Aorta (tissue), 5 donors: ENCODE measurements at regions not wholly inside any gene's neighbourhood (a gene's known extent, or its start where the extent isn't known, plus 50 kb on each side); places are given as distances from the start of the nearest gene placed in this dataset.

ENCODE experiments used
- ATAC-seq: fragments of 200-7000 bp; cut with Tn5 transposase; one replicate; pipeline ENCODE4 v1.9.1; 2022; ENCODE audit warnings: moderate library complexity; ENCODE audit not compliant: low FRiP score
- DNase-seq, 2 donors: peaks; one replicate each; pipeline ENCODE4 v3.0.0-alpha.2; 2020
- H3K27ac ChIP-seq, 2 donors: one replicate each; pipeline ENCODE4 v1.5.1; 2013; ENCODE audit warnings: low read length in 2 of 2, mild to moderate bottlenecking in 2 of 2, moderate library complexity in 2 of 2, control low read depth in 1 of 2, inconsistent platforms in 1 of 2, low read depth in 1 of 2
- H3K27me3 ChIP-seq, 2 donors: one replicate each; pipeline ENCODE4 v1.6.1; 2013; ENCODE audit warnings: control low read depth in 1 of 2, low read length in 1 of 2, mild to moderate bottlenecking in 1 of 2, moderate library complexity in 1 of 2; ENCODE audit not compliant: insufficient read depth in 2 of 2, control insufficient read depth in 1 of 2
- H3K36me3 ChIP-seq, 2 donors: one replicate each; pipeline ENCODE4 v1.6.1; 2013; ENCODE audit warnings: control low read depth in 1 of 2, low read length in 1 of 2, mild to moderate bottlenecking in 1 of 2; ENCODE audit not compliant: insufficient read depth in 2 of 2, control insufficient read depth in 1 of 2
- H3K4me1 ChIP-seq, 2 donors: one replicate each; pipeline ENCODE4 v1.6.1; 2013; ENCODE audit warnings: low read length in 2 of 2, control low read depth in 1 of 2, mild to moderate bottlenecking in 1 of 2, moderate library complexity in 1 of 2; ENCODE audit not compliant: insufficient read depth in 2 of 2, control insufficient read depth in 1 of 2
- H3K4me3 ChIP-seq, 2 donors: one replicate each; pipeline ENCODE4 v1.5.1; 2013; ENCODE audit warnings: low read length in 2 of 2, control low read depth in 1 of 2, mild to moderate bottlenecking in 1 of 2
- H3K9me3 ChIP-seq: one replicate; pipeline ENCODE4 v1.6.1; 2013; ENCODE audit warnings: mild to moderate bottlenecking, low read length; ENCODE audit not compliant: control insufficient read depth
- WGBS, 2 donors: extraction: QIAGEN DNeasy Blood & Tissue Kit; methylation state at CpG; one replicate each; pipeline ENCODE4 v1.1.7; 2013; 5-methylcytosine and 5-hydroxymethylcytosine counted together
- intact Hi-C, 2 donors: fragments of 100-400 bp; cut with DNase I; formaldehyde crosslinking; loops; one replicate each; pipeline versions ENCODE4 v1.14.2 to v1.15.0; 2022
- donor health status: healthy with polysubstance abuse.
- donor health status: Bipolar disorder and iron deficiency.
- donor health status: DM: no; HTN: no; CAD: no.
- donor health status: DM: no; HTN: no; CAD: no.
- donor health status: DM: yes; HTN: yes; CAD: no.

GRCh38 chr2:123036300-123036699 is 988.8 kb upstream of the CNTNAP5 start:
- Histone ChIP-seq H3K27ac (no peak overlapping the region), H3K4me3 (no peak overlapping the region), H3K4me1 (no peaks in the 10 kb centered on the region), H3K27me3 (no peaks in the 10 kb centered on the region), H3K9me3 (peaks cover 4% of the 10 kb centered on the region), H3K36me3 (no peaks in the 10 kb centered on the region)
- DNase-seq = no peak
- no peak for ATAC-seq
- intact Hi-C loops = no loop called here

DNA sequence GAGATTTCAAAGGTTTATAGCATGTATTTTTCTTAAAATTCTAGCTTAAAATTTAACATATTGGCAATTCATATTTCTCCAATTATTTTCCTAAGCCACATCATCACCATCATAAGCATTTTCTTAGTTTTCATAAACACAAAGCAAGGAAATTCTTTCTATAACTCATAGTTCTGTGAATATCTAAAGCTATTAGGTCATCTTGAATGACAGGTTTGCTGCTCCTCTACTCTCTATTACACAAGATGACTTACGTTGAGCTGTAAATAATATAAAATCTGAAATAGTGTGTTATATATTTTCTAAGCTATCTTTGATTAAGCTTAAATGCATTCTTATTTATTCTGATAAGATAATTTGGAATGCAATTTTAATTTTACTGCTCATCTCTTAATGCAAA is 984.6 kb upstream of the CNTNAP5 start:
- ATAC-seq (no peak), DNase-seq (no peak)
- H3K27ac ChIP-seq = no peak overlapping the region
- no peaks in the 10 kb centered on the region for H3K36me3 ChIP-seq
- WGBS, 2 donors = 65 to 74% methylated on average over 1 of the region's 1 CpG
- H3K4me3 ChIP-seq = no peak overlapping the region
- intact Hi-C loops = no loop called here
- no peaks in the 10 kb centered on the region for H3K27me3 ChIP-seq
- no peaks in the 10 kb centered on the region for H3K4me1 ChIP-seq
- peaks cover 4% of the 10 kb centered on the region for H3K9me3 ChIP-seq

- intact Hi-C loops = no loop called here
- 87 to 100% methylated on average over 1 of the region's 1 CpG for WGBS, 2 donors
- Histone ChIP-seq H3K27me3 (no peaks in the 10 kb centered on the region), H3K4me1 (no peaks in the 10 kb centered on the region), H3K27ac (no peak overlapping the region), H3K36me3 (no peaks in the 10 kb centered on the region), H3K9me3 (no peaks in the 10 kb centered on the region), H3K4me3 (no peak overlapping the region)
- ATAC-seq (no peak), DNase-seq (no peak)
These were observed 981.6 kb upstream of the CNTNAP5 start for GRCh38 chr2:123043458-123043857.

- intact Hi-C loops = no loop called here
- H3K27ac ChIP-seq = no peak overlapping the region
- ATAC-seq (no peak), DNase-seq (no peak)
- H3K4me3 ChIP-seq = no peak overlapping the region
- H3K36me3 ChIP-seq = no peaks in the 10 kb centered on the region
- H3K27me3 ChIP-seq = no peaks in the 10 kb centered on the region
- 25 to 26% methylated on average over 3 of the region's 3 CpGs for WGBS, 2 donors
- H3K4me1 ChIP-seq = no peaks in the 10 kb centered on the region
- H3K9me3 ChIP-seq = no peaks in the 10 kb centered on the region
These were observed 979.4 kb upstream of the CNTNAP5 start for GRCh38 chr2:123045713-123046112.

GRCh38 chr2:123047186-123047585 is 977.9 kb upstream of the CNTNAP5 start:
- DNase-seq (no peak), ATAC-seq (no peak)
- Histone ChIP-seq H3K27ac (no peak overlapping the region), H3K36me3 (no peaks in the 10 kb centered on the region), H3K4me1 (no peaks in the 10 kb centered on the region), H3K4me3 (no peak overlapping the region), H3K9me3 (no peaks in the 10 kb centered on the region), H3K27me3 (no peaks in the 10 kb centered on the region)
- intact Hi-C loops = no loop called here

DNA sequence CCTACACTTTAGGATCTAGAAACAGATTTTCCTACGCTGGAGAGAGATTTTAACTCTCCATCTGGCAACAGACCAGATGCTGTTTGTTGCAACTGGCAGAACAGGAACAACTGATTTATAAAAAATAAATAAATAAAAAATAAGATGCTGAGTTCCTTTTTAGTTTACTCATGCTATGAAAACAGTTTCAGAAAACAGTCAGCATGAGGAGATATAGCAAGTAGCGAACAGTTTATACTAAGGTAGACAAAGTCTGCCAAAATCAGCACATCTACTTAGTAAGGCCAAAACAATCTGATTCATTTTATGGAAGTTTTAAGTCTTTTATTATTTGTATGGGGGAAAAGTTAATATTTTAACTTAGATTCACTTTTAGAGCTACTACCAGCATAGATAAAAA is 974.0 kb upstream of the CNTNAP5 start:
- 36 to 38% methylated on average over 2 of the region's 2 CpGs for WGBS, 2 donors
- intact Hi-C loops = no loop called here
- H3K4me3 ChIP-seq = no peak overlapping the region
- H3K9me3 ChIP-seq = no peaks in the 10 kb centered on the region
- H3K27ac ChIP-seq = no peak overlapping the region
- ATAC-seq (no peak), DNase-seq (no peak)
- H3K4me1 ChIP-seq = no peaks in the 10 kb centered on the region
- H3K27me3 ChIP-seq = no peaks in the 10 kb centered on the region
- no peaks in the 10 kb centered on the region for H3K36me3 ChIP-seq

DNA sequence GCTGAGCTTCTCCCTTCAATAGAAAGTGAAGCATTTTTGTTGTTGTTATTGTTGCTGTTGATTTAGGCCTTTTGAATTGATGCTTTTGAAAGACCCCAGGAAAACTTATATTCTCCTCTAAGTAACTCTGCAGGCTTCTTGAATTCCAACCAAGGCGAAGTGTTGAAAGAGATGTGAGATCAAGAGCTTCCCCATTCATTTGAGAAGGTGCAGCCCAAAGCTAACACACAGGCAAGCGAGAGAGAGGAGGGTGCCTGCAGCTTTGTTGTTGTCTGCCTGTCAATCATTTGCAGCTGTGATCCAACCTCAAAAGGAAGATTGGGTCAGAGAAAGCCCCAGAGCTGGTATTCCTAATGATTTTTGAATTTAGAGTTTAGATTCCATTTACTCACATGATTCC is 963.6 kb upstream of the CNTNAP5 start:
- no peak overlapping the region for H3K27ac ChIP-seq
- WGBS, 2 donors = 50 to 60% methylated on average over 2 of the region's 2 CpGs
- ATAC-seq (no peak), DNase-seq (no peak)
- intact Hi-C loops = no loop called here
- H3K27me3 ChIP-seq = no peaks in the 10 kb centered on the region
- H3K4me3 ChIP-seq = no peak overlapping the region
- no peaks in the 10 kb centered on the region for H3K36me3 ChIP-seq
- no peaks in the 10 kb centered on the region for H3K9me3 ChIP-seq
- no peaks in the 10 kb centered on the region for H3K4me1 ChIP-seq

- no peak for ATAC-seq
- no peak overlapping the region for H3K27ac ChIP-seq
- H3K9me3 ChIP-seq = no peaks in the 10 kb centered on the region
- no peak overlapping the region for H3K4me3 ChIP-seq
- H3K4me1 ChIP-seq = no peaks in the 10 kb centered on the region
- intact Hi-C loops = no loop called here
- H3K36me3 ChIP-seq = no peaks in the 10 kb centered on the region
- no peak for DNase-seq
- no peaks in the 10 kb centered on the region for H3K27me3 ChIP-seq
- 55 to 67% methylated on average over 1 of the region's 1 CpG for WGBS, 2 donors
These were observed 951.7 kb upstream of the CNTNAP5 start for GRCh38 chr2:123073371-123073770.

DNA sequence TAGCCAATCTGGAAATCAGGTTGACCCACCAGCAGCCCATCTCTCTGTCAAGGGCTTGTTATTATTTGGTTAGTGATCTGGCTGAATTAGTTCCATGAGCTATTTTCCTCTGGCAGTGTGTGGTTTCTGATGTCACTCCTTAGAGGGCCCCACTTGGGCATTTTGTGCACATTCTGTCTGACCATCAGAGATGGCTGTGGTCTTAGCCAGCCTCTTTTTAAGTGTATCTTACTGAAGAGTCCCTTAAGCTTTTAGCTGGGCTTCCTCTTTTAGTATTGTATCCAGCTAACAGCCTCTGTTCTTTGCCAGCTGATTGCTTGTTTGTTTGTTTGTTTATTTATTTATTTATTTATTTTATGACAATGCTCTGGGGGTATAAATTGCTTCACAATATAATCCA is 951.1 kb upstream of the CNTNAP5 start:
- no peaks in the 10 kb centered on the region for H3K4me1 ChIP-seq
- ATAC-seq = no peak
- no peaks in the 10 kb centered on the region for H3K36me3 ChIP-seq
- DNase-seq = no peak
- no peaks in the 10 kb centered on the region for H3K9me3 ChIP-seq
- intact Hi-C loops = no loop called here
- H3K27me3 ChIP-seq = no peaks in the 10 kb centered on the region
- no peak overlapping the region for H3K27ac ChIP-seq
- no peak overlapping the region for H3K4me3 ChIP-seq

DNA sequence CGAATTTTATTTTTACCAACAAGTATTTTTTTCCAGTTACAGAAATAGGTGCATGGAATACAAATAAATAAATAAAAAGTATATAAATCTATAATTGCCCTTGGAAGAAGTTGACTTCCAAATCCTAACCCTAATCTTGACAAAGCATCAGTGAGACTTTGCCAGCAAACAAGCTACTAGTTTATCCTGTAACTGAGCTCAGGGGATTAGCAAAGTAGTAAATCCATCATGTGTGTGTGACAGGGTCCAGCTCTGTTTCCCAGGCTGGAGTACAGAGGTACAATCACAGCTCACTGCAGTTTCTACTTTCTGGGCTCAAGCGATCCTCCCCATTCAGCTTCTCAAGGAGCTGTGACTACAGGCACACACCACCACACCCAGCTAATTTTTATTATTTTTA is 948.0 kb upstream of the CNTNAP5 start:
- no peaks in the 10 kb centered on the region for H3K36me3 ChIP-seq
- no peak overlapping the region for H3K4me3 ChIP-seq
- no peak for ATAC-seq
- WGBS, 2 donors = 52 to 58% methylated on average over 2 of the region's 2 CpGs
- no peak for DNase-seq
- no peaks in the 10 kb centered on the region for H3K4me1 ChIP-seq
- no peaks in the 10 kb centered on the region for H3K27me3 ChIP-seq
- intact Hi-C loops = no loop called here
- no peaks in the 10 kb centered on the region for H3K9me3 ChIP-seq
- no peak overlapping the region for H3K27ac ChIP-seq
